Stimulated activated CD4-positive, alpha-beta T cell treated with anti-CD3 and anti-CD28 coated beads, Interleukin-1b, Interleukin-23, amount 100 ng/mL, for 24 hours (primary cell): ENCODE measurements at regions not wholly inside any gene's neighbourhood (a gene's known extent, or its start where the extent isn't known, plus 50 kb on each side); places are given as distances from the start of the nearest gene placed in this dataset.

Experiments
- DNase-seq, 4 experiments: peaks; one replicate each; pipeline ENCODE4 v3.0.0-alpha.2; 2020; ENCODE audit warnings: low read depth in 4 of 4, low spot score in 1 of 4

GRCh38 chr6:90435207-90435899, 138.7 kb upstream of the BACH2 start:
- no peak for DNase-seq

- no peak for DNase-seq
Measured at GRCh38 chr6:90434094-90434493, 137.5 kb upstream of the BACH2 start.

GRCh38 chr6:90432937-90433336, 136.3 kb upstream of the BACH2 start:
- no peak for DNase-seq

- DNase-seq, result no peak
Measured at GRCh38 chr6:90432041-90432775, 135.6 kb upstream of the BACH2 start.

GRCh38 chr6:90431576-90431975, 134.9 kb upstream of the BACH2 start:
- no peak for DNase-seq

GRCh38 chr6:90429713-90430112, 133.1 kb upstream of the BACH2 start:
- no peak for DNase-seq

GRCh38 chr6:90428514-90428913, 131.9 kb upstream of the BACH2 start:
- DNase-seq, result no peak

GRCh38 chr6:90425161-90425641, 128.6 kb upstream of the BACH2 start:
- DNase-seq, result no peak

GRCh38 chr6:90424580-90424979, 127.9 kb upstream of the BACH2 start:
- DNase-seq, result no peak

GRCh38 chr6:90421666-90422065, 125.0 kb upstream of the BACH2 start:
- no peak for DNase-seq

GRCh38 chr6:90420500-90420899, 123.9 kb upstream of the BACH2 start:
- DNase-seq, result no peak

- no peak for DNase-seq
Measured at GRCh38 chr6:90417385-90417784, 120.7 kb upstream of the BACH2 start.

GRCh38 chr6:90416322-90416721, 119.7 kb upstream of the BACH2 start:
- no peak for DNase-seq

- no peak for DNase-seq
Measured at GRCh38 chr6:90415178-90415577, 118.5 kb upstream of the BACH2 start.

GRCh38 chr6:90414352-90414751, 117.7 kb upstream of the BACH2 start:
- no peak for DNase-seq

- DNase-seq, result peak; percentile 40 to 80 (median 56)
Measured at GRCh38 chr6:90413867-90414266, 117.2 kb upstream of the BACH2 start.

GRCh38 chr6:90413396-90413795, 116.8 kb upstream of the BACH2 start:
- no peak for DNase-seq

GRCh38 chr6:90412538-90413369, 116.1 kb upstream of the BACH2 start:
- no peak for DNase-seq

GRCh38 chr6:90411292-90411781, 114.7 kb upstream of the BACH2 start:
- DNase-seq, result peak in 3 of 4 experiments; percentile 49 to 73 (median 50)

GRCh38 chr6:90409700-90410099, 113.1 kb upstream of the BACH2 start:
- DNase-seq, result no peak

- no peak for DNase-seq
Measured at GRCh38 chr6:90406957-90407356, 110.3 kb upstream of the BACH2 start.
